WTC11 (cell line): ENCODE measurements at regions not wholly inside any gene's neighbourhood (a gene's known extent, or its start where the extent isn't known, plus 50 kb on each side); places are given as distances from the start of the nearest gene placed in this dataset.

Experiments used
- ATAC-seq: fragments of 200-7000 bp; cut with Tn5 transposase; 2 replicates; pipeline ENCODE4 v1.10.0; 2021; ENCODE audit warnings: mild to moderate bottlenecking, moderate library complexity
- CTCF ChIA-PET: fragments of 300-600 bp; sonication (Branson Sonifier 250); formaldehyde crosslinking; loops from one replicate; lab custom pipeline; 2021; ENCODE audit warnings: antibody characterized with exemption; lab: Charles Lee
- POLR2A ChIA-PET: fragments of 350-600 bp; sonication (Branson Sonifier 250); formaldehyde crosslinking; loops from one replicate; lab custom pipeline; 2021; ENCODE audit warnings: antibody characterized with exemption; lab: Charles Lee
- DNase-seq: peaks from one replicate; pipeline ENCODE4 v3.0.0; 2021; ENCODE audit warnings: low spot score
- H3K27ac Mint-ChIP-seq: 2 replicates; pipeline ENCODE4 v1.8.0; 2021; ENCODE audit warnings: mixed read lengths
- H3K27me3 Mint-ChIP-seq: 2 replicates; pipeline ENCODE4 v1.8.0; 2021; ENCODE audit warnings: low read depth, mild to moderate bottlenecking, moderate library complexity, mixed read lengths
- H3K36me3 Mint-ChIP-seq: 2 replicates; pipeline ENCODE4 v1.8.0; 2021; ENCODE audit warnings: mixed read lengths
- H3K4me1 Mint-ChIP-seq: 2 replicates; pipeline ENCODE4 v1.8.0; 2022; ENCODE audit warnings: mixed read lengths
- H3K4me3 Mint-ChIP-seq: 2 replicates; pipeline ENCODE4 v1.8.0; 2021; ENCODE audit warnings: mild to moderate bottlenecking, moderate library complexity, mixed read lengths
- H3K9me3 Mint-ChIP-seq: 2 replicates; pipeline ENCODE4 v1.8.0; 2021; ENCODE audit warnings: mixed read lengths
- AFF4 ChIP-seq: sonication (generic); formaldehyde crosslinking; IDR thresholded peaks from 2 replicates; pipeline ENCODE4 v1.8.1; 2023; ENCODE audit warnings: mild to moderate bottlenecking, missing genetic modification reagents, borderline replicate concordance
- CREB1 ChIP-seq: sonication (generic); formaldehyde crosslinking; IDR thresholded peaks from 2 replicates; pipeline ENCODE4 v1.8.0; 2023; ENCODE audit warnings: mild to moderate bottlenecking, missing genetic modification reagents
- FOXJ3 ChIP-seq: sonication (generic); formaldehyde crosslinking; IDR thresholded peaks from 2 replicates; pipeline ENCODE4 v1.9.0; 2021; ENCODE audit warnings: missing genetic modification reagents, mild to moderate bottlenecking, borderline replicate concordance
- FOXP1 ChIP-seq: sonication (generic); formaldehyde crosslinking; IDR thresholded peaks from 2 replicates; pipeline ENCODE4 v1.8.0; 2022; ENCODE audit warnings: missing genetic modification reagents, mild to moderate bottlenecking, moderate library complexity, borderline replicate concordance
- GABPB1 ChIP-seq: sonication (generic); formaldehyde crosslinking; IDR thresholded peaks from 2 replicates; pipeline ENCODE4 v1.8.1; 2023; ENCODE audit warnings: mild to moderate bottlenecking, missing genetic modification reagents
- KAT7 ChIP-seq: sonication (generic); formaldehyde crosslinking; IDR thresholded peaks from 2 replicates; pipeline ENCODE4 v1.8.1; 2023; ENCODE audit warnings: missing genetic modification reagents, mild to moderate bottlenecking, borderline replicate concordance
- TEAD1 ChIP-seq: sonication (generic); formaldehyde crosslinking; IDR thresholded peaks from 2 replicates; pipeline ENCODE4 v1.8.0; 2022; ENCODE audit warnings: mild to moderate bottlenecking, missing genetic modification reagents
- ZNF219 ChIP-seq: sonication (generic); formaldehyde crosslinking; IDR thresholded peaks from 2 replicates; pipeline ENCODE4 v1.8.0; 2023; ENCODE audit warnings: missing genetic modification reagents, mild to moderate bottlenecking, borderline replicate concordance
- ZNF263 ChIP-seq: sonication (generic); formaldehyde crosslinking; IDR thresholded peaks from 2 replicates; pipeline ENCODE4 v1.8.1; 2022; ENCODE audit warnings: low read depth, mild to moderate bottlenecking, moderate library complexity, missing genetic modification reagents
- ZNF416 ChIP-seq: fragments of 250-450 bp; sonication (Bioruptor Pico); IDR thresholded peaks from 2 replicates; pipeline ENCODE4 v1.9.0; 2021; ENCODE audit warnings: mild to moderate bottlenecking, inconsistent platforms
- TF ChIP-seq, protein P1 (sequence below): sonication (generic); formaldehyde crosslinking; IDR thresholded peaks from 2 replicates; pipeline ENCODE4 v1.8.1; 2023; ENCODE audit warnings: mild to moderate bottlenecking, missing genetic modification reagents
- TF ChIP-seq, protein P2 (sequence below): sonication (generic); formaldehyde crosslinking; IDR thresholded peaks from 2 replicates; pipeline ENCODE4 v1.8.0; 2022; ENCODE audit warnings: mild to moderate bottlenecking, missing genetic modification reagents
- TF ChIP-seq, protein P3 (sequence below): sonication (generic); formaldehyde crosslinking; IDR thresholded peaks from 2 replicates; pipeline ENCODE4 v1.8.1; 2023; ENCODE audit warnings: mild to moderate bottlenecking, missing genetic modification reagents, moderate library complexity
- TF ChIP-seq, protein P4 (sequence below): sonication (generic); formaldehyde crosslinking; IDR thresholded peaks from 2 replicates; pipeline ENCODE4 v1.8.0; 2023; ENCODE audit warnings: missing genetic modification reagents, mild to moderate bottlenecking, borderline replicate concordance
- TF ChIP-seq, protein P5 (sequence below): sonication (generic); formaldehyde crosslinking; IDR thresholded peaks from 2 replicates; pipeline ENCODE4 v1.8.1; 2022; ENCODE audit warnings: low read depth, missing genetic modification reagents, borderline replicate concordance

DNA sequence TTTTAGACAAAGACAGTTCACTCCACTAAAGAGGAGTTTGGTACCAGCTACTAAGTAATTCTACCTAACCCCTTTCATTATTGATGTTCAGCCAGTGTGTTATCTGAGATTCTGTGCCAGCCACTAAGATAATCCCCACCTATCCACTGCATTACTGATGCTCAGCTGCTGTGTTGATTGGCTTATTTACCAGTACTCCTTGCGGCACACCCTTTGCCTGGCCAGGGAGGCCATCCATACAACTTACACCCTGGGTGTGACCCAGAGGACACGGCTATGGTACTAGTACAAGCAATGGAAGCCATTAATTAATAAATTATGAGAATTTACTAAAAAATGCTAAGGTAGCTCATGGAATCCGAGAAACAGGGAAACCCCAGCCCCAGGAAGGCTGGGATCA, 290.7 kb upstream of the CTNNB1 start (continued):
- TF ChIP-seq, protein P1, sequence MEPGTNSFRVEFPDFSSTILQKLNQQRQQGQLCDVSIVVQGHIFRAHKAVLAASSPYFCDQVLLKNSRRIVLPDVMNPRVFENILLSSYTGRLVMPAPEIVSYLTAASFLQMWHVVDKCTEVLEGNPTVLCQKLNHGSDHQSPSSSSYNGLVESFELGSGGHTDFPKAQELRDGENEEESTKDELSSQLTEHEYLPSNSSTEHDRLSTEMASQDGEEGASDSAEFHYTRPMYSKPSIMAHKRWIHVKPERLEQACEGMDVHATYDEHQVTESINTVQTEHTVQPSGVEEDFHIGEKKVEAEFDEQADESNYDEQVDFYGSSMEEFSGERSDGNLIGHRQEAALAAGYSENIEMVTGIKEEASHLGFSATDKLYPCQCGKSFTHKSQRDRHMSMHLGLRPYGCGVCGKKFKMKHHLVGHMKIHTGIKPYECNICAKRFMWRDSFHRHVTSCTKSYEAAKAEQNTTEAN (CRISPR knock-in tag): no peak
- TF ChIP-seq KAT7 (CRISPR knock-in tag): no peak
- no peak for TF ChIP-seq TEAD1
- no peak for TF ChIP-seq ZNF219 (CRISPR knock-in tag)
- TF ChIP-seq, protein P2, sequence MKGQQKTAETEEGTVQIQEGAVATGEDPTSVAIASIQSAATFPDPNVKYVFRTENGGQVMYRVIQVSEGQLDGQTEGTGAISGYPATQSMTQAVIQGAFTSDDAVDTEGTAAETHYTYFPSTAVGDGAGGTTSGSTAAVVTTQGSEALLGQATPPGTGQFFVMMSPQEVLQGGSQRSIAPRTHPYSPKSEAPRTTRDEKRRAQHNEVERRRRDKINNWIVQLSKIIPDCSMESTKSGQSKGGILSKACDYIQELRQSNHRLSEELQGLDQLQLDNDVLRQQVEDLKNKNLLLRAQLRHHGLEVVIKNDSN (CRISPR knock-in tag): no peak
- no peak for TF ChIP-seq GABPB1 (CRISPR knock-in tag)

GRCh38 chr3:40911264-40911663, 288.0 kb upstream of the CTNNB1 start:
- CTCF ChIA-PET: no interaction called here
- no peak overlapping the region for H3K27ac Mint-ChIP-seq
- H3K27me3 Mint-ChIP-seq: no peaks in the 10 kb centered on the region
- POLR2A ChIA-PET: no interaction called here
- H3K4me3 Mint-ChIP-seq: no peak overlapping the region
- H3K9me3 Mint-ChIP-seq: no peaks in the 10 kb centered on the region
- no peak for DNase-seq
- H3K4me1 Mint-ChIP-seq: peaks cover 8% of the 10 kb centered on the region
- ATAC-seq: no peak
- H3K36me3 Mint-ChIP-seq: no peaks in the 10 kb centered on the region
- TF ChIP-seq AFF4 (no peak), FOXP1 (no peak)
- TF ChIP-seq, protein P3, sequence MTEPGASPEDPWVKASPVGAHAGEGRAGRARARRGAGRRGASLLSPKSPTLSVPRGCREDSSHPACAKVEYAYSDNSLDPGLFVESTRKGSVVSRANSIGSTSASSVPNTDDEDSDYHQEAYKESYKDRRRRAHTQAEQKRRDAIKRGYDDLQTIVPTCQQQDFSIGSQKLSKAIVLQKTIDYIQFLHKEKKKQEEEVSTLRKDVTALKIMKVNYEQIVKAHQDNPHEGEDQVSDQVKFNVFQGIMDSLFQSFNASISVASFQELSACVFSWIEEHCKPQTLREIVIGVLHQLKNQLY (CRISPR knock-in tag): no peak

DNA sequence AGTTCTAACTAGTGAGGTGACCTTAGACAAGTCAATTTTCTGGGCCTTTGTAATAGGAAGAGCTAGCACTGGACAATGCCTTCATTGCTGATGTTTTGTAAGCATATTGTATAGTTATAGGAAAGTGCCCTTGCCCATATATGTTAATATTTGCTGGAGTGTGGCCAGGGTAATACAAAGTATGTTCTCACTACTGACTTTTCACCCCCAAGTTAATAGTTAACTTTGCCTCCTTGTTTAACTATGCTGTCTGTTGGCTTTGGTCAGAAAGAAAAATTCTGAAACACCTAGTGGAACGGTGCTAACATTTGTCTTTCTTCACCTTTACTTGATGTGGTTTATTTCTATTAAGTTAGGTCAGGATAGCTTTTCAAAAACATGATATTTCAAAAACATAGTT, 287.4 kb upstream of the CTNNB1 start:
- peaks cover 9% of the 10 kb centered on the region for H3K4me1 Mint-ChIP-seq
- TF ChIP-seq, protein P4, sequence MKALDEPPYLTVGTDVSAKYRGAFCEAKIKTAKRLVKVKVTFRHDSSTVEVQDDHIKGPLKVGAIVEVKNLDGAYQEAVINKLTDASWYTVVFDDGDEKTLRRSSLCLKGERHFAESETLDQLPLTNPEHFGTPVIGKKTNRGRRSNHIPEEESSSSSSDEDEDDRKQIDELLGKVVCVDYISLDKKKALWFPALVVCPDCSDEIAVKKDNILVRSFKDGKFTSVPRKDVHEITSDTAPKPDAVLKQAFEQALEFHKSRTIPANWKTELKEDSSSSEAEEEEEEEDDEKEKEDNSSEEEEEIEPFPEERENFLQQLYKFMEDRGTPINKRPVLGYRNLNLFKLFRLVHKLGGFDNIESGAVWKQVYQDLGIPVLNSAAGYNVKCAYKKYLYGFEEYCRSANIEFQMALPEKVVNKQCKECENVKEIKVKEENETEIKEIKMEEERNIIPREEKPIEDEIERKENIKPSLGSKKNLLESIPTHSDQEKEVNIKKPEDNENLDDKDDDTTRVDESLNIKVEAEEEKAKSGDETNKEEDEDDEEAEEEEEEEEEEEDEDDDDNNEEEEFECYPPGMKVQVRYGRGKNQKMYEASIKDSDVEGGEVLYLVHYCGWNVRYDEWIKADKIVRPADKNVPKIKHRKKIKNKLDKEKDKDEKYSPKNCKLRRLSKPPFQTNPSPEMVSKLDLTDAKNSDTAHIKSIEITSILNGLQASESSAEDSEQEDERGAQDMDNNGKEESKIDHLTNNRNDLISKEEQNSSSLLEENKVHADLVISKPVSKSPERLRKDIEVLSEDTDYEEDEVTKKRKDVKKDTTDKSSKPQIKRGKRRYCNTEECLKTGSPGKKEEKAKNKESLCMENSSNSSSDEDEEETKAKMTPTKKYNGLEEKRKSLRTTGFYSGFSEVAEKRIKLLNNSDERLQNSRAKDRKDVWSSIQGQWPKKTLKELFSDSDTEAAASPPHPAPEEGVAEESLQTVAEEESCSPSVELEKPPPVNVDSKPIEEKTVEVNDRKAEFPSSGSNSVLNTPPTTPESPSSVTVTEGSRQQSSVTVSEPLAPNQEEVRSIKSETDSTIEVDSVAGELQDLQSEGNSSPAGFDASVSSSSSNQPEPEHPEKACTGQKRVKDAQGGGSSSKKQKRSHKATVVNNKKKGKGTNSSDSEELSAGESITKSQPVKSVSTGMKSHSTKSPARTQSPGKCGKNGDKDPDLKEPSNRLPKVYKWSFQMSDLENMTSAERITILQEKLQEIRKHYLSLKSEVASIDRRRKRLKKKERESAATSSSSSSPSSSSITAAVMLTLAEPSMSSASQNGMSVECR: no peak
- TF ChIP-seq, protein P5, sequence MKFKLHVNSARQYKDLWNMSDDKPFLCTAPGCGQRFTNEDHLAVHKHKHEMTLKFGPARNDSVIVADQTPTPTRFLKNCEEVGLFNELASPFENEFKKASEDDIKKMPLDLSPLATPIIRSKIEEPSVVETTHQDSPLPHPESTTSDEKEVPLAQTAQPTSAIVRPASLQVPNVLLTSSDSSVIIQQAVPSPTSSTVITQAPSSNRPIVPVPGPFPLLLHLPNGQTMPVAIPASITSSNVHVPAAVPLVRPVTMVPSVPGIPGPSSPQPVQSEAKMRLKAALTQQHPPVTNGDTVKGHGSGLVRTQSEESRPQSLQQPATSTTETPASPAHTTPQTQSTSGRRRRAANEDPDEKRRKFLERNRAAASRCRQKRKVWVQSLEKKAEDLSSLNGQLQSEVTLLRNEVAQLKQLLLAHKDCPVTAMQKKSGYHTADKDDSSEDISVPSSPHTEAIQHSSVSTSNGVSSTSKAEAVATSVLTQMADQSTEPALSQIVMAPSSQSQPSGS (CRISPR knock-in tag): no peak
- no peak for TF ChIP-seq CREB1
- no peak for TF ChIP-seq FOXJ3 (CRISPR knock-in tag)
- no peak for TF ChIP-seq ZNF263
- TF ChIP-seq, protein P2 (CRISPR knock-in tag): no peak
- TF ChIP-seq ZNF416 (CRISPR knock-in tag): no peak
- TF ChIP-seq AFF4: no peak

More for the DNA sequence above, 287.4 kb upstream of the CTNNB1 start:
- ChIA-PET POLR2A (no interaction called here), CTCF (no interaction called here)
- H3K9me3 Mint-ChIP-seq: no peaks in the 10 kb centered on the region
- ATAC-seq (no peak), DNase-seq (no peak)
- H3K36me3 Mint-ChIP-seq: no peaks in the 10 kb centered on the region
- H3K4me3 Mint-ChIP-seq: no peak overlapping the region
- no peak overlapping the region for H3K27ac Mint-ChIP-seq
- H3K27me3 Mint-ChIP-seq: no peaks in the 10 kb centered on the region
